HEK293 (cell line): ENCODE measurements at regions not wholly inside any gene's neighbourhood (a gene's known extent, or its start where the extent isn't known, plus 50 kb on each side); places are given as distances from the start of the nearest gene placed in this dataset.

Experiments
- CTCF ChIA-PET: fragments of 350-600 bp; formaldehyde crosslinking; extraction: SDS; loops from one replicate; lab custom pipeline; 2021; ENCODE audit warnings: antibody characterized with exemption; lab: Yijun Ruan, JAX
- POLR2A ChIA-PET: fragments of 300-600 bp; formaldehyde crosslinking; extraction: SDS; loops from one replicate; lab custom pipeline; 2020; ENCODE audit warnings: antibody characterized with exemption, inconsistent platforms; lab: Yijun Ruan, JAX
- H3K27ac ChIP-seq: fragments of 200-500 bp; sonication (Bioruptor generic); 2 replicates; pipeline ENCODE4 v1.5.1; 2014; ENCODE audit warnings: low read depth, low read length, control low read depth, inconsistent platforms; ENCODE audit errors: extremely low read depth
- H3K36me3 ChIP-seq, 2 experiments: fragments of 200-500 bp in 1 of 2; sonication (Bioruptor generic) in 1 of 2; 1 replicate in 1 of 2; 2 replicates in 1 of 2; pipeline ENCODE4 v1.5.1; 2014 to 2017; ENCODE audit warnings: inconsistent platforms in 2 of 2, low read length in 2 of 2; ENCODE audit not compliant: control insufficient read depth in 2 of 2, insufficient read depth in 1 of 2
- H3K4me1 ChIP-seq: fragments of 200-500 bp; sonication (Bioruptor generic); 2 replicates; pipeline ENCODE4 v1.5.1; 2014; ENCODE audit warnings: mild to moderate bottlenecking, low read length, inconsistent platforms; ENCODE audit not compliant: control insufficient read depth, insufficient read depth
- H3K4me3 ChIP-seq: 2 replicates; pipeline ENCODE4 v1.5.1; 2011; ENCODE audit warnings: low read depth, mild to moderate bottlenecking, control low read depth, low read length, moderate library complexity
- H3K9me3 ChIP-seq: fragments of 200-500 bp; sonication (Bioruptor generic); 2 replicates; pipeline ENCODE4 v1.5.1; 2014; ENCODE audit warnings: low read depth, low read length, inconsistent platforms; ENCODE audit not compliant: control insufficient read depth, insufficient read depth
- GFI1B ChIP-seq: fragments of 450-650 bp; formaldehyde crosslinking; IDR thresholded peaks from 2 replicates; pipeline ENCODE4 v1.5.1; 2016; ENCODE audit warnings: missing biosample characterization, missing genetic modification characterization
- HOXC10 ChIP-seq: sonication (generic); formaldehyde crosslinking; IDR thresholded peaks from 2 replicates; pipeline ENCODE4 v1.8.1; 2023; ENCODE audit warnings: mild to moderate bottlenecking, missing genetic modification reagents
- IKZF3 ChIP-seq: fragments of 450-650 bp; IDR thresholded peaks from 2 replicates; pipeline ENCODE4 v1.5.0; 2018; ENCODE audit warnings: missing biosample characterization, mild to moderate bottlenecking, missing genetic modification characterization, moderate library complexity
- INSM2 ChIP-seq: fragments of 450-650 bp; formaldehyde crosslinking; IDR thresholded peaks from 2 replicates; pipeline ENCODE4 v1.5.1; 2016; ENCODE audit warnings: missing biosample characterization, missing genetic modification characterization
- KLF1 ChIP-seq: fragments of 450-650 bp; formaldehyde crosslinking; IDR thresholded peaks from 2 replicates; pipeline ENCODE4 v1.5.1; 2016; ENCODE audit warnings: missing biosample characterization, missing genetic modification characterization
- KLF16 ChIP-seq: fragments of 450-650 bp; formaldehyde crosslinking; IDR thresholded peaks from 2 replicates; pipeline ENCODE4 v1.5.1; 2017; ENCODE audit warnings: missing biosample characterization, missing genetic modification characterization
- MYNN ChIP-seq: fragments of 450-650 bp; formaldehyde crosslinking; IDR thresholded peaks from 2 replicates; pipeline ENCODE4 v1.5.1; 2016; ENCODE audit warnings: missing biosample characterization, missing genetic modification characterization, borderline replicate concordance
- RBAK ChIP-seq: fragments of 450-650 bp; formaldehyde crosslinking; IDR thresholded peaks from 2 replicates; pipeline ENCODE4 v1.5.1; 2016; ENCODE audit warnings: missing biosample characterization, missing genetic modification characterization
- SETDB1 ChIP-seq: IDR thresholded peaks from one replicate; pipeline ENCODE4 v1.6.1; 2017; ENCODE audit warnings: mild to moderate bottlenecking, low read length, moderate library complexity, mixed read lengths; ENCODE audit not compliant: insufficient read length
- ZNF112 ChIP-seq: fragments of 450-650 bp; formaldehyde crosslinking; IDR thresholded peaks from 2 replicates; pipeline ENCODE4 v1.5.0; 2017; ENCODE audit warnings: missing biosample characterization, missing genetic modification characterization
- ZNF133 ChIP-seq: fragments of 450-650 bp; formaldehyde crosslinking; IDR thresholded peaks from 2 replicates; pipeline ENCODE4 v1.5.1; 2016; ENCODE audit warnings: missing biosample characterization, missing genetic modification characterization
- ZNF280D ChIP-seq: fragments of 450-650 bp; formaldehyde crosslinking; IDR thresholded peaks from 2 replicates; pipeline ENCODE4 v1.5.1; 2016; ENCODE audit warnings: missing biosample characterization, missing genetic modification characterization
- ZNF391 ChIP-seq: fragments of 450-650 bp; formaldehyde crosslinking; IDR thresholded peaks from 2 replicates; pipeline ENCODE4 v1.5.1; 2016; ENCODE audit warnings: low read depth, missing biosample characterization, missing genetic modification characterization, borderline replicate concordance
- ZNF48 ChIP-seq: fragments of 450-650 bp; formaldehyde crosslinking; IDR thresholded peaks from 2 replicates; pipeline ENCODE4 v1.5.1; 2016; ENCODE audit warnings: missing biosample characterization, missing genetic modification characterization
- ZNF501 ChIP-seq: fragments of 450-650 bp; formaldehyde crosslinking; IDR thresholded peaks from 2 replicates; pipeline ENCODE4 v1.5.1; 2016; ENCODE audit warnings: missing biosample characterization, missing genetic modification characterization
- ZNF530 ChIP-seq: fragments of 450-650 bp; formaldehyde crosslinking; IDR thresholded peaks from 2 replicates; pipeline ENCODE4 v1.5.1; 2016; ENCODE audit warnings: low read depth, missing biosample characterization, missing genetic modification characterization
- ZNF561 ChIP-seq: fragments of 450-650 bp; IDR thresholded peaks from 2 replicates; pipeline ENCODE4 v1.5.1; 2018; ENCODE audit warnings: missing biosample characterization, missing genetic modification characterization, borderline replicate concordance
- ZNF791 ChIP-seq: fragments of 450-650 bp; formaldehyde crosslinking; IDR thresholded peaks from 2 replicates; pipeline ENCODE4 v1.5.1; 2016; ENCODE audit warnings: missing biosample characterization, missing genetic modification characterization
- ZSCAN30 ChIP-seq: fragments of 450-650 bp; IDR thresholded peaks from 2 replicates; pipeline ENCODE4 v1.5.1; 2018; ENCODE audit warnings: missing biosample characterization, mild to moderate bottlenecking, missing genetic modification characterization, moderate library complexity
- TF ChIP-seq, protein P1 (sequence below): fragments of 450-650 bp; formaldehyde crosslinking; IDR thresholded peaks from 2 replicates; pipeline ENCODE4 v1.5.1; 2016; ENCODE audit warnings: missing biosample characterization, missing genetic modification characterization, low read depth
- TF ChIP-seq, protein P2 (sequence below): fragments of 450-650 bp; formaldehyde crosslinking; IDR thresholded peaks from 2 replicates; pipeline ENCODE4 v1.5.1; 2017; ENCODE audit warnings: missing biosample characterization, missing genetic modification characterization

DNA sequence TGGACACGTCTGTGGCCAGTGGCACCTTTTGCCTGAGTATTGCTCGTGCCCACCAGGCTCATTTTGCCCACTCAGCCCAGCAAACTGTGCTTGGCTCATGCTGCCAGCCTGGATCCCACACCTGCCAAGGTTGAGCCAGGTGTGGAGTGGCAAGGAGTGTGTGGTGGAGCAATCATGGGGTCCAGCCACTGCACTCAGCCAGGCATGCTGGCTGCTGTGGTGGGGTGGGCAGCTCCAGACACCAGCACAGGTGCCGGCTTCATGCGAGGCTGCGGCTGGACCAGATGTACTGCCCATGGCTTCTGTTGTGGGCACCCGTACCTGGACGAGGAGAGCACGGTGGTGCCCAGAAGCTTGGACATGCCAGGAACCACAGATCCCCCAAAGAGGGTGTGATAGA lies 364.1 kb downstream of the TMEM38B start:
- ChIA-PET POLR2A (no interaction called here), CTCF (interaction anchor here (1.0 kb wide), 1 partner anchor 177 kb away, joined by 3 read pairs; no protein-coding TSS in a partner anchor)
- TF ChIP-seq KLF16 (tag by site-specific recombination) = no peak
- TF ChIP-seq, protein P1, sequence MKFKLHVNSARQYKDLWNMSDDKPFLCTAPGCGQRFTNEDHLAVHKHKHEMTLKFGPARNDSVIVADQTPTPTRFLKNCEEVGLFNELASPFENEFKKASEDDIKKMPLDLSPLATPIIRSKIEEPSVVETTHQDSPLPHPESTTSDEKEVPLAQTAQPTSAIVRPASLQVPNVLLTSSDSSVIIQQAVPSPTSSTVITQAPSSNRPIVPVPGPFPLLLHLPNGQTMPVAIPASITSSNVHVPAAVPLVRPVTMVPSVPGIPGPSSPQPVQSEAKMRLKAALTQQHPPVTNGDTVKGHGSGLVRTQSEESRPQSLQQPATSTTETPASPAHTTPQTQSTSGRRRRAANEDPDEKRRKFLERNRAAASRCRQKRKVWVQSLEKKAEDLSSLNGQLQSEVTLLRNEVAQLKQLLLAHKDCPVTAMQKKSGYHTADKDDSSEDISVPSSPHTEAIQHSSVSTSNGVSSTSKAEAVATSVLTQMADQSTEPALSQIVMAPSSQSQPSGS (tag by site-specific recombination) = no peak
- TF ChIP-seq GFI1B (tag by site-specific recombination) = no peak
- TF ChIP-seq IKZF3 (tag by site-specific recombination) = no peak
- no peak for TF ChIP-seq ZNF561
- TF ChIP-seq, protein P2, sequence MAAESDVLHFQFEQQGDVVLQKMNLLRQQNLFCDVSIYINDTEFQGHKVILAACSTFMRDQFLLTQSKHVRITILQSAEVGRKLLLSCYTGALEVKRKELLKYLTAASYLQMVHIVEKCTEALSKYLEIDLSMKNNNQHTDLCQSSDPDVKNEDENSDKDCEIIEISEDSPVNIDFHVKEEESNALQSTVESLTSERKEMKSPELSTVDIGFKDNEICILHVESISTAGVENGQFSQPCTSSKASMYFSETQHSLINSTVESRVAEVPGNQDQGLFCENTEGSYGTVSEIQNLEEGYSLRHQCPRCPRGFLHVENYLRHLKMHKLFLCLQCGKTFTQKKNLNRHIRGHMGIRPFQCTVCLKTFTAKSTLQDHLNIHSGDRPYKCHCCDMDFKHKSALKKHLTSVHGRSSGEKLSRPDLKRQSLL = no peak
- TF ChIP-seq ZNF791 (tag by site-specific recombination) = no peak
- TF ChIP-seq KLF1 (tag by site-specific recombination) = no peak
- TF ChIP-seq HOXC10 (CRISPR knock-in tag) = no peak
- TF ChIP-seq ZNF391 (tag by site-specific recombination) = no peak
- no peak for TF ChIP-seq ZSCAN30 (tag by site-specific recombination)
- no peak for TF ChIP-seq ZNF530
- no peak for TF ChIP-seq ZNF280D (tag by site-specific recombination)
- TF ChIP-seq INSM2 (tag by site-specific recombination) = no peak
- TF ChIP-seq ZNF501 (tag by site-specific recombination) = no peak
- TF ChIP-seq SETDB1 = no peak
- H3K4me1 ChIP-seq = no peaks in the 10 kb centered on the region
- no peaks in the 10 kb centered on the region for H3K36me3 ChIP-seq
- H3K4me3 ChIP-seq = no peak overlapping the region
- no peak overlapping the region for H3K27ac ChIP-seq
- no peaks in the 10 kb centered on the region for H3K9me3 ChIP-seq

- no peaks in the 10 kb centered on the region for H3K9me3 ChIP-seq
- POLR2A ChIA-PET = no interaction called here
- TF ChIP-seq RBAK (tag by site-specific recombination) = no peak
- TF ChIP-seq ZNF48 (tag by site-specific recombination) = no peak
- no peak for TF ChIP-seq MYNN (tag by site-specific recombination)
- no peak for TF ChIP-seq ZNF133 (tag by site-specific recombination)
- TF ChIP-seq ZNF112 = no peak
- TF ChIP-seq, all 188 proteins: peak for 0
- Histone ChIP-seq H3K36me3 (no peaks in the 10 kb centered on the region), H3K27ac (no peak overlapping the region), H3K4me3 (no peak overlapping the region), H3K4me1 (no peaks in the 10 kb centered on the region)
- CTCF ChIA-PET = no interaction called here
Measured at GRCh38 chr9:106059886-106060285, 365.5 kb downstream of the TMEM38B start.
